GM23338 (cell line): ENCODE measurements at regions not wholly inside any gene's neighbourhood (a gene's known extent, or its start where the extent isn't known, plus 50 kb on each side); places are given as distances from the start of the nearest gene placed in this dataset.

Experiments used
- ATAC-seq: fragments of 200-7000 bp; cut with Tn5 transposase; 3 replicates; pipeline ENCODE4 v1.9.1; 2020
- DNase-seq: peaks from one replicate; pipeline ENCODE4 v3.0.0-alpha.2; 2015; ENCODE audit warnings: low spot score
- H2AFZ ChIP-seq: fragments of 200-600 bp; sonication (generic); 2 replicates; pipeline ENCODE4 v1.8.0; 2016; ENCODE audit warnings: antibody characterized with exemption, mild to moderate bottlenecking, moderate library complexity
- H3F3A ChIP-seq: fragments of 200-600 bp; sonication (generic); replicated peaks from 2 replicates; pipeline ENCODE4 v1.8.0; 2017; ENCODE audit warnings: antibody characterized with exemption, mixed run types, low read depth
- H3K27ac ChIP-seq: fragments of 200-600 bp; sonication (generic); 2 replicates; pipeline ENCODE4 v1.6.1; 2016; ENCODE audit warnings: low read depth
- H3K27me3 ChIP-seq: fragments of 200-600 bp; sonication (generic); 2 replicates; pipeline ENCODE4 v1.8.0; 2016; ENCODE audit warnings: mild to moderate bottlenecking, mixed run types, moderate library complexity; ENCODE audit not compliant: insufficient read depth
- H3K36me3 ChIP-seq: fragments of 200-600 bp; sonication (generic); 2 replicates; pipeline ENCODE4 v1.8.0; 2016; ENCODE audit warnings: mild to moderate bottlenecking; ENCODE audit not compliant: insufficient read depth
- H3K4me1 ChIP-seq: fragments of 200-600 bp; sonication (generic); 2 replicates; pipeline ENCODE4 v1.8.0; 2016; ENCODE audit warnings: mild to moderate bottlenecking, moderate library complexity; ENCODE audit not compliant: insufficient read depth
- H3K4me2 ChIP-seq: fragments of 200-600 bp; sonication (generic); 2 replicates; pipeline ENCODE4 v1.7.1; 2017; ENCODE audit warnings: mixed run types
- H3K4me3 ChIP-seq: fragments of 200-600 bp; sonication (generic); 2 replicates; pipeline ENCODE4 v1.6.1; 2016; ENCODE audit warnings: mixed run types
- H3K79me2 ChIP-seq: fragments of 200-600 bp; sonication (generic); replicated peaks from 2 replicates; pipeline ENCODE4 v1.8.0; 2017; ENCODE audit warnings: mild to moderate bottlenecking; ENCODE audit not compliant: insufficient read depth
- H3K9me2 ChIP-seq: fragments of 200-600 bp; sonication (generic); 2 replicates; pipeline ENCODE4 v1.8.0; 2017; ENCODE audit not compliant: insufficient read depth
- H4K20me1 ChIP-seq: fragments of 200-600 bp; sonication (generic); replicated peaks from 2 replicates; pipeline ENCODE4 v1.8.0; 2017; ENCODE audit warnings: mild to moderate bottlenecking; ENCODE audit not compliant: insufficient read depth
- H3K27ac Mint-ChIP-seq: 2 replicates; pipeline ENCODE4 v1.8.0; 2020; ENCODE audit warnings: inconsistent platforms, mild to moderate bottlenecking, moderate library complexity, mixed read lengths
- H3K27me3 Mint-ChIP-seq: 3 replicates; pipeline ENCODE4 v1.8.0; 2022; ENCODE audit warnings: low read depth, mild to moderate bottlenecking, moderate library complexity, mixed read lengths, inconsistent platforms; ENCODE audit not compliant: insufficient read depth, poor library complexity
- H3K36me3 Mint-ChIP-seq: 3 replicates; pipeline ENCODE4 v1.8.0; 2021; ENCODE audit warnings: low read depth, mild to moderate bottlenecking, inconsistent platforms, moderate library complexity, mixed read lengths
- H3K4me1 Mint-ChIP-seq: 3 replicates; pipeline ENCODE4 v1.8.0; 2020; ENCODE audit warnings: mild to moderate bottlenecking, inconsistent platforms, mixed read lengths
- H3K4me3 Mint-ChIP-seq: 3 replicates; pipeline ENCODE4 v1.8.0; 2021; ENCODE audit warnings: moderate library complexity, mild to moderate bottlenecking, inconsistent platforms, mixed read lengths
- H3K9me3 Mint-ChIP-seq: 3 replicates; pipeline ENCODE4 v1.8.0; 2020; ENCODE audit warnings: moderate library complexity, mild to moderate bottlenecking, inconsistent platforms, mixed read lengths
- CREB1 ChIP-seq: fragments of 250-450 bp; sonication (Bioruptor Pico); IDR thresholded peaks from 2 replicates; pipeline ENCODE4 v1.5.0; 2020; ENCODE audit warnings: low read depth, mild to moderate bottlenecking, moderate library complexity
- ETS1 ChIP-seq: IDR thresholded peaks from 2 replicates; pipeline ENCODE4 v1.6.1; 2016; ENCODE audit warnings: antibody characterized with exemption
- EZH2 ChIP-seq: fragments of 200-600 bp; sonication (generic); IDR thresholded peaks from one replicate; pipeline ENCODE4 v1.8.0; 2017; ENCODE audit warnings: antibody characterized with exemption, mild to moderate bottlenecking, low read depth; ENCODE audit not compliant: unreplicated experiment
- EZH2phosphoT487 ChIP-seq: fragments of 200-600 bp; sonication (generic); IDR thresholded peaks from one replicate; pipeline ENCODE4 v1.8.1; 2018; ENCODE audit warnings: antibody characterized with exemption; ENCODE audit not compliant: unreplicated experiment
- JUNB ChIP-seq: IDR thresholded peaks from one replicate; pipeline ENCODE4 v1.6.1; 2016; ENCODE audit warnings: antibody characterized with exemption; ENCODE audit not compliant: unreplicated experiment
- NANOG ChIP-seq: IDR thresholded peaks from 2 replicates; pipeline ENCODE4 v1.6.1; 2016; ENCODE audit warnings: antibody characterized with exemption, borderline replicate concordance
- POLR2AphosphoS5 ChIP-seq: IDR thresholded peaks from 2 replicates; pipeline ENCODE4 v1.6.1; 2016; ENCODE audit warnings: antibody characterized with exemption, low read depth
- REST ChIP-seq: IDR thresholded peaks from one replicate; pipeline ENCODE4 v1.6.1; 2018; ENCODE audit warnings: antibody characterized with exemption; ENCODE audit not compliant: unreplicated experiment
- ZNF462 ChIP-seq: fragments of 250-450 bp; sonication (Bioruptor Pico); IDR thresholded peaks from 2 replicates; pipeline ENCODE4 v1.5.0; 2020; ENCODE audit warnings: mild to moderate bottlenecking, moderate library complexity
- TF ChIP-seq, protein P1 (sequence below), 2 experiments: fragments of 200-600 bp in 1 of 2; sonication (generic) in 1 of 2; conservative IDR thresholded peaks; 2 replicates each; pipeline versions ENCODE4 v1.5.1 to v1.6.1; 2016 to 2017; ENCODE audit warnings: antibody characterized with exemption in 2 of 2, low read depth in 2 of 2, mild to moderate bottlenecking in 2 of 2, moderate library complexity in 1 of 2

DNA sequence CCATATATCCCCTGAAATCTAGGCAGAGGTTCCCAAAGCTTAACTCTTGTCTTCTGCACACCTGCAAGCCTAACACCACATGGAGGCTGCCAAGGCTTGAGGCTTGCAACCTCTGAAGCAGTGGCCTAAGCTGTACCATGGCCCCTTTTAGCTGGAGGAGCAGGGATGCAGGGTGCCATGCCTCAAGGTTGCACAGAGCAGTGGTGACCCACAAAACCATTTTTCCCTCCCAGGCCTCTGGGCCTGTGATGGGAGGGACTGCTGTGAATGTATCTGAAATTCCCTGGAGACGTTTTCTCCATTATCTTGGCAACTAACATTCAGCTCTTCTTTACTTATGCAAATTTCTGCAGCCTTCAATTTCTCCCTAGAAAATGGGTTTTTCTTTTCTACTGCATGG, 210.0 kb upstream of the KITLG start (continued):
- TF ChIP-seq, protein P1, sequence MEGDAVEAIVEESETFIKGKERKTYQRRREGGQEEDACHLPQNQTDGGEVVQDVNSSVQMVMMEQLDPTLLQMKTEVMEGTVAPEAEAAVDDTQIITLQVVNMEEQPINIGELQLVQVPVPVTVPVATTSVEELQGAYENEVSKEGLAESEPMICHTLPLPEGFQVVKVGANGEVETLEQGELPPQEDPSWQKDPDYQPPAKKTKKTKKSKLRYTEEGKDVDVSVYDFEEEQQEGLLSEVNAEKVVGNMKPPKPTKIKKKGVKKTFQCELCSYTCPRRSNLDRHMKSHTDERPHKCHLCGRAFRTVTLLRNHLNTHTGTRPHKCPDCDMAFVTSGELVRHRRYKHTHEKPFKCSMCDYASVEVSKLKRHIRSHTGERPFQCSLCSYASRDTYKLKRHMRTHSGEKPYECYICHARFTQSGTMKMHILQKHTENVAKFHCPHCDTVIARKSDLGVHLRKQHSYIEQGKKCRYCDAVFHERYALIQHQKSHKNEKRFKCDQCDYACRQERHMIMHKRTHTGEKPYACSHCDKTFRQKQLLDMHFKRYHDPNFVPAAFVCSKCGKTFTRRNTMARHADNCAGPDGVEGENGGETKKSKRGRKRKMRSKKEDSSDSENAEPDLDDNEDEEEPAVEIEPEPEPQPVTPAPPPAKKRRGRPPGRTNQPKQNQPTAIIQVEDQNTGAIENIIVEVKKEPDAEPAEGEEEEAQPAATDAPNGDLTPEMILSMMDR (conservative IDR thresholded peaks at IDR 0.05; ENCODE audit: low read depth in 2 of 2) = no peak
- TF ChIP-seq EZH2phosphoT487 (no peak), NANOG (no peak), CREB1 (CRISPR knock-in tag) (no peak)

DNA sequence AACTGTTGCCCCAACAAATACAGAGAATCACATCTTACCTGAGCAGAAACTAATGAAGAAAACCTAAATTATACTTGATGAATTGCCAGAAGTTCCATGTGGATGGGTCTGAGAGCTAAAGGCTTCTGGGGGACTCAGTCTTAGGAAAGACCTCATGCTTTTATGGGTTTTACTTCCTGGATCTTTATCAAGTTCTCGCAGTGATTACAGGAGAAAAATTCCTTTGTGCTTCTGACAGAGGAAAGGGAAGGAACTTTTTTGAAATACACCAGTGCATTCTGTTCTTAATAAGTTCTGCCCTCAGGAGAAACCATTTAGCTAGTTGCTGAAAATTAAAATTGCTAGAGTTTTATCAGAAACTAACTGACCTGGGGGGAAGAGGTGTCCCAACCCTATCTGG, 203.9 kb upstream of the KITLG start:
- H3K9me2 ChIP-seq = no peaks in the 10 kb centered on the region
- H4K20me1 ChIP-seq = no peaks in the 10 kb centered on the region
- DNase-seq (no peak), ATAC-seq (no peak)
- H3F3A ChIP-seq = no peaks in the 10 kb centered on the region
- no peak overlapping the region for H3K4me3 Mint-ChIP-seq
- peak overlapping the region; percentile 21; the same call in 1 of the 2 replicates for H2AFZ ChIP-seq
- no peaks in the 10 kb centered on the region for H3K4me1 Mint-ChIP-seq
- H3K9me3 Mint-ChIP-seq = peaks cover 6% of the 10 kb centered on the region
- H3K36me3 Mint-ChIP-seq = peaks cover 2% of the 10 kb centered on the region; the same call in 1 of the 3 replicates
- no peaks in the 10 kb centered on the region for H3K79me2 ChIP-seq
- H3K27me3 ChIP-seq = no peaks in the 10 kb centered on the region
- no peak overlapping the region for H3K4me3 ChIP-seq
- H3K27me3 Mint-ChIP-seq = no peaks in the 10 kb centered on the region
- no peak overlapping the region for H3K27ac ChIP-seq
- no peaks in the 10 kb centered on the region for H3K4me1 ChIP-seq
- no peaks in the 10 kb centered on the region for H3K36me3 ChIP-seq
- no peak overlapping the region for H3K4me2 ChIP-seq
- H3K27ac Mint-ChIP-seq = no peak overlapping the region
- TF ChIP-seq REST = no peak
- TF ChIP-seq EZH2phosphoT487 = no peak
- no peak for TF ChIP-seq ETS1
- no peak for TF ChIP-seq EZH2
- TF ChIP-seq POLR2AphosphoS5 = no peak
- TF ChIP-seq, protein P1 (conservative IDR thresholded peaks at IDR 0.05; ENCODE audit: low read depth in 2 of 2) = no peak
- no peak for TF ChIP-seq JUNB
- TF ChIP-seq NANOG = no peak
- TF ChIP-seq ZNF462 (CRISPR knock-in tag) = no peak
